NCI-H526 treated with DMSO at 0.1 percent for 48 hours (cell line): ENCODE measurements at regions not wholly inside any gene's neighbourhood (a gene's known extent, or its start where the extent isn't known, plus 50 kb on each side); places are given as distances from the start of the nearest gene placed in this dataset.
"Not testable (repeated sequence)": the region's sequence is repeated elsewhere in the genome, so short reads cannot be mapped to it uniquely, and the experiment has no call there.

Source experiments
- DNase-seq: peaks from one replicate; lab custom pipeline; 2025; lab: John Stamatoyannopoulos, UW

DNA sequence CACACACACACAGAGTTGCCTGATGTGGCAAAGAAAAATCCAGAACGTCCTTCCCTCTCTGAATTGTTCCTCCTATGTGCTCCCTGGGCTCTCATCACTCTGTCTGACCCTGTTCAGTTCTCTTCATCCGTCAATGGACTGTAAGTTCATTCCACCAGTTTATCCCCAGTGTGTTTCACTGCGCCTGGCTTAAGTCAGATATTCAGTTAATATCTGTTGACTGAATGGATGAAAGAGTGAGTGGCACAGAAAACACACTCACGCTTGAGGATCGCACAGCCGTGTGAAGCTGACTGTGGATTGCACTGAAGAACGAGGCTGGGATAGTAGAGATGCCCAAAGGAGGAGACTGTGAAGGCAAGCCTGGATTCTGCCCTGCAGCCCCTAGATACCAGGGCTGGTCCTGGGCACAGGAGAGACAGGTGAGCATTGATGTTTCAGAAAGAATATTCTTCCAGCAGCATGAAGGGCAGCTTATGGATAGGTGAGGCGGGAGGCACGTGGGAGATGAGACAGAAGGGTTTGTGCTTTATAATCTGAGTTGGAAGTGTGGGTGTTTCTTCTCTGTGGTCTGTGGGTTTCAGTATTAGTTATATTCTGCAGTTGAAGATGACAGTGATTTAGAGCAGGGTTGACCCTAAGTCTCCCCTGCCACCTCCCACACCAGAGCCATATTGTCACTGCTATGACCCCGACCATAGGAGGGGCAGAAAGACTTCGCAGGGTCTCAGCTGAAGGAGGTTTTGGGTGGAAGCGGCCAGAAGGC lies 129.9 kb downstream of the SOCS6 start:
- DNase-seq, result no peak

DNA sequence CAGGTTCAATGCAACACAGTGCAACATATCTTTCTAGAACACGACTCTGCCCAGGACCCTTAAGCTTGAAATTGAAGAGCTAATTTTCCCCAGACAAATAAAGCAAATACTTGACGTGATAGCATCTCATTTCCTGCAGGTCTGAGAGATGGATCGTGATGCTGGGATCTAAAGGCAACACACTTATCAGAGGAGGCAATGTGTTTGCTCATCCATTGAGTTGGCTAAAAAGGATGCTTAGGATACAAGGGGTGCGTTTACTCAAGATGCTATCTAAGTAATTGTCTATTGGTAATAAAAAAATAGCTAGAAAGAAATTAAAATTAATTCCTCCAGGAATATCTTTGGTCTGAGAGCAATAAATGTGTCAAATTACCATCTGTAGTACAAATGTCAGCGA lies 129.0 kb downstream of the SOCS6 start:
- DNase-seq, result no peak

DNA sequence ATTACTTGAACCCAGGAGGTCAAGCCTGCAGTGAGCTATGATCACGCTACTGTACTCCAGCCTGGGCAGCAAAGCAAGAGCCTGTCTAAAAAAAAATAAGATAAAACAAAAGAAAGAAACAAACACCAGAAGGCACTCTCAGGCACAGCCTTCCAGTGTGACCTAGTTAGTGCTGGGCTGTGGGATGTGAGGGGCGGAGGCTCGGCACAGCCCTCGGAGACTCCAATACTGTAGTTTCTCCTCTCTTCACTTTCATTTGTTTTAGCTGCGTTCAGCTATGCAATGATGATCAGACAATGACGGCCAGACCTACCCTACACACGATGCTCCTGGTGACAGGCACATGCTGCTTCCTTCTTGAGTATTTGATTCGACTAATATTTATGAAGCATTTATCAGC lies 127.7 kb downstream of the SOCS6 start:
- DNase-seq, result no peak

DNA sequence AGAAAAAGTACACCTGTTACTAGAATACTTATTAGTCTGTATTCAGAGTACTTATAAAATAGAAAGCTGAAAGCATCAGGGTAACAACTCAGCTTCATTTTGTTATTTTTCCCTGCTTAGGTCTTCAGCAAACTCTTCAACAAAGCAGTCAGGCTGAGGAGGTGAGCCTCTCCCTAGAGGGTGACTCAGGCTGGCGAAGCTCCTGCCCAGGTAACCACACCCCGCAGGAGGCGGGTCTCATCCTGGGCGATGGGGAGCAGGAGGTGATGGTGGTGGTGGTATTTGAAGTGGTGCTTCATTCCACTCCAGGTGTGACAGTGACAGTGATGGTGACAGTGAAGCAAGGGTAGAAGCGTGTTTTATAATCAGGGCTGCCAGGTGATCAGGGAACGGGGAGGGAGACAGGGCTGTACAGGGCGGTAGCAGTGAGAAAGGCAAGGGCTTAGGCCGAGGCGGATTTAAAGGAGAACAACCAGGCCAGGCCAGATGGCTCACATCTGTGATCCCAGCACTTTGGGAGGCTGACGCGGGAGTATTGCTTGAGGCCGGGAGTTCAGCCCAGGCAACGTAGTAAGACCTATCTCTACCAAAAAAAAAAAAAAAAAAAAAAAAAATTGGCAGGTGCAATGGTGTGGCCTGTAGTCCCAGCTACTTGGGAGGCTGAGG lies 127.1 kb downstream of the SOCS6 start:
- DNase-seq, result no peak

DNA sequence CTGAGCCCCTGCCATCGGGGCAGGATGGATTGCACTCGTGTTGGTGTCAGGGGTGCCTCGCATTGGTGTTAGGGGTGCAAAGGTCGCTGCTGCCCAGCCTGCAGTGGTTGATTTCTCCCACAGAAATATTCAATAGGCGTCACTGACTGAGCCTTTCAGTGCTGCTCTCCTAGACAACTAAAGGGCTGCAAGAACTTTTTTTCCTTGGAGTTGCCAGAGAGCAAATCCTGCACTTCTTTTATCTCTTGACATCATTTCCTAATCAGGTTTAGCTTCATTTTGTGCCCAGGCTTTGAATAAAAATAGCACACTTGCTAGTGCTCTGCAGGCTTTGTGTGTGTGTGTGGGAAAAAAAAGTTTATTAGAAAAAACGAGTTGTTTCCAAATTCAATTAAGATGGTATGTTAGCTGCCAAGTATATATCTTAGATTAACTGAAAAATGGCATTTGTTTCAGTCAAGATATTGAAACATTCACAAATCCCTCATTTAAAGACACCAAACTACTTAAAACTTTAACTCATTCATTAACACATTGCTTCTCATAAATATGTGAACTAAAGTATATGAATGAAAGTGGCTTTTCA lies 125.6 kb downstream of the SOCS6 start:
- DNase-seq, result no peak

DNA sequence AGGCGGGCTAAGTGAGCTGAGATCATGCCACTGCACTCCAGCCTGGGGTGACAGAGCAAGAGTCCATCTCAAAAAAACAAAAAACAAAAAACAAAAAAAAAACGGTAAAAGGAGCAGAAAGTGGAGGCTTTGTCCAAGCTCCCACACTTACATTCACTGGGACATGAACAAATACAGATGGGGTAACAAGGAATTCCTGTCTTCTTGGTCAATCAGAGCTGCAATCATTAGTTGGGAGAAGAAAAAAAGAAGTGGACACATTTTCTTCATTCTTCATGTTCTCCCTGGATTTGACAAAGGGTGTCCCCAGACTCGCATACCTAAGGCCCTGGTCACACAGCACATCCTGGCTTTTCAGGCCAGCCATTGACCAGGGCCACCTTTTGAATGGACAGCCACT lies 124.6 kb downstream of the SOCS6 start:
- no peak for DNase-seq

DNA sequence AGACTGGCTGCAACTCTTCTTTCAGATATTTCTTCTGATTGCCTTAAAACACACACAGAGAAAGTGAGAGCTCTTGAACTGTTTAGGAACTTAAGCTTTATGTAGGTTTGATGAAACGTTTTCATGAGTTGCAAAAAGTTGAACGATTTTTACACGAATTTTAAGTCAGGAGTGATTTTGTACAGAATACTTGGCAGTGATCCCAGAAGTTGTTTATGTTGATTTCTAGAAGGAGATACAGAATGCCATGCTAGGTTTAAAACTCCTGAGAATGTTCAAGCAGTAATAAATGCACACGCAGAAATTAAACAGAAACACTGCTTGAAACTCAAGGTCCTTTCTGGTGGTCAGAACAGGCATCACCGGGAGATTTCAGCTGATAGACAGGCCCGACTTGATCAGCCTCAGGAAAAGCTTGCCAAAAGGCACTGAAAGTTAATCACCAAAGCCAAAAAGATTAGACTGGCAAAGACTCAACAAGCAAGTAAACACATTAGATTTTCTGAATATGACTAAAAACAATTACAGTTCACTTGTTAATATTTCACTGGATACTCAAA lies 123.1 kb downstream of the SOCS6 start:
- no peak for DNase-seq

DNA sequence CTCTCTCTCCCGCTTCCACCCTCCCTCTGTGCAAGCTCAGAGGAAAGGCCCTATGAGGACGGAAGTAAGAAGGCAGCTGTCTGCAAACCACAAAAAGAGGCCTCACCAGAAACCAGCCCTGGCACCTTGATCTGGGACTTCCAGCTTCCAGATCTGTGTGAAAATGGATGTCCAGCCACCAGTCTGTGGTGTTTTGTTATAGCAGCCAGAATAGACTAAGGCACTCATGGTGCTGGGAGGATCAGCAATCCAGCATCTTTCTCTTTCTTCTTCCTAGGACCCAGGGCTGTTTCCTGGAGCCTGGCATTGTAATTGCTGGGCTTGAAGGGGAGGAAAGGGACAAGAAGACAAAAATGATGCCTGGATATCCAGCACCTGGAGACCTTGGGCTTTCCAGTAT lies 122.5 kb downstream of the SOCS6 start:
- no peak for DNase-seq

DNA sequence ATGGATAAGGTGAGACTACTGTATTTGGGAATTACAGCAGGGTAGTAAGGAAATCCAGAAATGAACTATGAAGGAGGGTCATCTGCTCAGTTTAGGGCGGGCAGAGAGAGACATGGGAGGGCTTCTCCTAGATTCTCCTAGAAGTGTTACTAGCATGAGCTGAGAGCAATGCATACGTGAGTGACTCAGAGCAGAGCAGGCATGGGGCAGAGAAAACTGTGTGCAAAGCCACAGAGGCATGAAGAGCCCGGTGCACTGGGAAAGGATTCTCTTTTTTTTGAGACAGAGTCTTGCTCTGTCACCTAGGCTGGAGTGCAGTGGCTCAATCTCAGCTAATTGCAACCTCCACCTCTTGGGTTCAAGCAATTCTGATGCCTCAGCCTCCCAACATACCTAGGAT lies 116.2 kb downstream of the SOCS6 start:
- DNase-seq, result no peak

DNA sequence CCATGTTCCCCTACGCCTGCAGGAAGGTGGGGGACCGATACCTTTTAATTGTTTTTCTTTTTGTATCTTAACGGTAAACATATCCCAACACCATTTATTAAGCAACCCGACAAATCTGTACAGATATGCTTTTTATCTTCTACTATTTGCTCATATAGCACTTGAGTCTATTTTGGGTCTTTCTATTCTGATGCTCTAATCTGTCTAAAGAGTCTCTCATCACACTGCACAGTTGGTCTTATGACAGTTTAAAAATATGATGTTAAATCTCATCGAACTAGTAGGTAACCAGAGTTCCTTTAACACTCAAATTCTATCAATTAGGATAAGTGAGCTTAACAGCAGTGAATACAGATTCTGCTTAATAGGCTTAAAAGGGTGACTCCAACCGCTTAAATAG lies 111.6 kb downstream of the SOCS6 start:
- no peak for DNase-seq

DNA sequence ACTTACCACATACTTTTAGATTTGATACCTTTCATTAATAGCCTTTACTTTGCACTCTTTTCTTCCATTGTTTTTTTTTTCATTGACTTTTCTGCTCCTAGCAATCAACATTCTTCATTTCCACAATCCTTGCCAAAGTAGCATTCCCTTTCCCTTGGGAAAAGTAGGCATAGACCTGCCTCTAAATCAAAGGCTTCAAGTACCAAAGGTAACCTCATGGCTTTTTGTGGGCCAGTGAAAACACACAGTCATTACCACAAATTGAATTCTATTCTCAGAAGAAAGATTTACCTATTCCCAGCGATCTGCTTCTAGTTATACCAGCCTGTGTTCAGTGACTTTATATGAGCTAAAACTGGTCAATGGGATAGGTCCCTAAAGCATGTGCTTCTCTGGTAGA lies 109.2 kb downstream of the SOCS6 start:
- no peak for DNase-seq

DNA sequence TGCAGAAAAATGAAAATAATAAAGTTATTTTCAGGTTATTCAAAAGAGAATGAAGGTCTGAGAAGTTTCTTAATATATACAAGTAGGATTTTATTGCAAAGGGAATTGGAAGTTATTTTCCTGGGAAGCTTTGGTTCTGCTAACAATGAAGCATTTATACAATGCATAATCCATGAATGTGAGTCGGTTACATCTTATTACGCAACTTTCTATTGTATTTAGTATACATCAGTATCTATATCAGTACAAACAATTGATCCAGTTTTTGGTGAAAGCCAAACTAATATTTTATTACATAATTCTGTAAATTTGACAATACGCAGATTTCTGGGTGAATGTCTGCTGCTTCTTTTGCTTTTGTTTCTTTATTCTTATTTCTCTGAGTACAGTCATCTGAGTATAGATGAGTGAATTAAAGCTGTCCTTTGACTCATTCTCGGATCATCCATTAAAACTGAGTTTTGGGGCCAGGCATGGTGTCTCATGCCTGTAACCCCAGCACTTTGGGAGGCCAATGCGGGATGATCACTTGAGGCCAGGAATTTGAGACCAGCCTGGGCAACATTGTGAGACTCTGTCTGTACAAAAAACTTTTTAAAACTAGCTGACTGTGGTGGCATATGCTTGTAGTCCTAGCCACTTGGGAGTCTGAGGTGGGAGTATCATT lies 108.5 kb downstream of the SOCS6 start:
- no peak for DNase-seq

DNA sequence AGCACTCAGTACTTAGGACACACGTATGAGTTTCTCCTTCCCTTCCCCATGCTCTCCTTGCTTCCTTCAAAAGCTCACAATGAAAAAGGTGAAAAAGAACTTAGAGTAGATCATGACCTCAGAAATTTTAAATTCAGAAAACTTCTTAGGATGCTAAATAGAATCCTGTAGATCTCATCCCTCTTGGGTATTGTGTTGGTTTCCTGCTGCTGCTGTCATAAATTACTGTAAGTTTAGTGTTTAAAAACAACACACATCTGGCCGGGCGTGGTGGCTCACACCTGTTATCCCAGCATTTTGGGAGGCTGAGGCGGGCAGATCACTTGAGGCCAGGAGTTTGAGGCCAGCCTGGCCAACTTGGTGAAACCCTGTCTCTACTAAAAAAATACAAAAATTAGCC lies 106.9 kb downstream of the SOCS6 start:
- not testable (repeated sequence) for DNase-seq

DNA sequence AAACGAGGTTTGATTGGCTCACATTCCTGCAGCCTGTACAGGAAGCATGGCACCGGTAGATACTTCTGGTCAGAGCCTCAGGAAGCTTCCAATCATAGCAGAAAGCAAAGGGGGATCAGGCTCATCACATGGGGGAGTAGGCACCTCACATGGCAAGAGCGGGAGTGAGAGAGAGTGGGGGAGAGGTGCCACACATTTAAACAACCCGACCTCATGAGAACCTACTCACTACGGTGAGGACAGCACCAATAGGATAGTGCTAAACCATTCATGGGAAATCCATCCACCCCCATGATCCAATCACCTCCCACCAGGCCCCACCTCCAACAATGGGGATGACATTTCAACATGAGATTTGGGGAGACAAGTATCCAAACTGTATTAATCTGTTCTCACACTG lies 105.8 kb downstream of the SOCS6 start:
- no peak for DNase-seq

DNA sequence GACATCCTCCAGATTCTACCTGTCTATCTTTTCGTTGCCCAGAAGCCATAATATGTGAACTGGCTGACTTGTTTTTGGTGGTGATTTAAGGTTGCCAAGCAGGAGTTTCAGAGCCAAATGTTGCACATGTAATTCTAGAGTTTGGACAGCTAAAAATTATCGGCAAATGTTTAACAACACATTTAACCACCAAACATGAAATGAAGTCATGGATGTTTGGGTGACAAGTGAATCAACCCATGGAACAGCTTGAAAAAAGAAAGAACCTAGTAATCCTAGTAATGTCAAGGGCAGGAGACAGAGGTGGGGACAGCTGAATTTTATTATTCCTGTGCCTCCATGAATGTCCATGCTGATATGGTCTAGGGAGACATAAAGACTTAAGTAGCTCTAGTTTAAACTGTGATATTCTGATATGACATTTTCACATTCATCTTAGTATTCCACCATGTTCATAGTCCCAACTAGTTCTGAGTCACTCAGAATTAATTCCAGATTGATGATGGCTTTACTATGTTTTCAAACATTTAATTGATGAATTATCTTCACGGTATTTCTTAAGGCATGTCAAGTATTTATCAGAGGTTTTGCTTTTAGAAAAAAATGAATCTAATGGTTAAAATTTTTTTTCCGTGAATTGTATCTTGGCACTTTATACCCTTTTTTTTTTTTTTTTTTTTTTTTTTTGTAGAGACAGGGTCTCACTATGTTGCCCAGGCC lies 101.7 kb downstream of the SOCS6 start:
- DNase-seq, result no peak

DNA sequence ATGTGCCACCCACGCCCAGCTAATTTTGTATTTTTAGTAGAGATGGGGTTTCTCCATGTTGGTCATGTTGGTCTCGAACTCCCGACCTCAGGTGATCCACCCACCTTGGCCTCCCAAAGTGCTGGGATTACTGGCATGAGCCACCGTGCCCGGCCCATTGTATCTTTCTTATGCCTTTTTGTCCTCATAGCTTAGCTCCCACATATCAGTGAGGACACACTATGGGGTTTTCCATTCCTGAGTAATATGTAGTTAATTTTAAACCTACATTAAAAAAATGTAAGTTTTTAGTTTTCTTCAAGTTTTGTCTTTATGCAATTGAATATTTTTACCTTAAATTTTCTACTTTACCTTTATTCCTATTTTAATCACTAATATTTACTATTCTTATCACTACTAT lies 100.2 kb downstream of the SOCS6 start:
- DNase-seq, result not testable (repeated sequence)

DNA sequence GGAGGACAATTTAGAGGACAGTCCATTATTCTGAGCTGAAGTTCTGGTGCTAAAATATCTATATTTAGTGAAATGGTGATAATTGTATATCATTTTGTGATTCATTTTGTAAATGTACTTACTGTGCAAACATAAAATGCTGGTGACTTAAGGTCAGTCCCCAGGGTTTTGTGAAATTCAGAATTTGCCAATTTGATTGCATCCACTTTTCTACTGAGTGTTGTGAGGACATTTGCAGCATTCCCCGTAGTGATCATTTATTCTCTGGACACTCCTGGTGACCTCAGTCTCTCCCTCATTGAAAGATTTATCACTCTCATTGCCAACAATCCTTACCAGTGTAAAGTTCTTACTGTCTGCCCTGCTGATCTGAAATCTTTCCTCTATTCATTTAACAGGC lies 98.2 kb downstream of the SOCS6 start:
- DNase-seq, result no peak

DNA sequence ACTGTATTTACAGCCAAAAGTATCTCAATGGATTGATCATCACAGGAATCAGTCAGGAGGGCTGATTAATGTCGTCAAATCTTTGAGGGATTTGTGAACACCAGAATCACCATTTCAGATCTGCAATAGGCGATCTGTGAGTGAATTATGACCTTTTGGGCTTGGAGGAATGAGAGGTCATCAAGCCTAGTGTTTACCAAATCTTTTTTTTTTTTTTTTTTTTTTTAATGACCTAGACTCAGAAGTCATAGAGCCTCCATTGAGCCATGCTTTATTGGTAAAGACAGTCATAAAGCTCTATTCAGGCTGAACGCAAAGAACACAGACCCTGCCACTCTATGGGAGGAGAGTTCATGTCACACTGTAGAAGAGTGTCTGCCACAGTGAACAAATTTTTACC lies 97.7 kb downstream of the SOCS6 start:
- DNase-seq, result no peak

DNA sequence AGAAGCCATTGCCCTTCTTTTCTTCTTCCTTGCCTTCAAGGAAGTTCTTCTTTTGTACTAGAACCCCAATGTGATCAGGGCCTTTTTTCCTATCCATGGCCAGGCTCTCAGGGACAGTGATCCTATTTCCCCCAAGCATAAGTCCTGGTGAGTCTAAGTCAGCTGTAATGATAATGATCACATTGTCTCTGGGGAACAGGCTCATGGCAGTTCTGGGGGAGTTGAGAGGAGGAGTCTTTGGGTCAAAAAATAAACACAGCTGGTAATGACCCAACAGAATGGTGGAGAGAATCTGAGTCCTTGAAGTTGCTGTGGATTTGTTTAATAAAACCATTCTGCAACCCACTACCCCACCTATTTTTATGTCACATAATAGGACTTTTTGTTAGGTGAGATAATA lies 96.6 kb downstream of the SOCS6 start:
- no peak for DNase-seq

DNA sequence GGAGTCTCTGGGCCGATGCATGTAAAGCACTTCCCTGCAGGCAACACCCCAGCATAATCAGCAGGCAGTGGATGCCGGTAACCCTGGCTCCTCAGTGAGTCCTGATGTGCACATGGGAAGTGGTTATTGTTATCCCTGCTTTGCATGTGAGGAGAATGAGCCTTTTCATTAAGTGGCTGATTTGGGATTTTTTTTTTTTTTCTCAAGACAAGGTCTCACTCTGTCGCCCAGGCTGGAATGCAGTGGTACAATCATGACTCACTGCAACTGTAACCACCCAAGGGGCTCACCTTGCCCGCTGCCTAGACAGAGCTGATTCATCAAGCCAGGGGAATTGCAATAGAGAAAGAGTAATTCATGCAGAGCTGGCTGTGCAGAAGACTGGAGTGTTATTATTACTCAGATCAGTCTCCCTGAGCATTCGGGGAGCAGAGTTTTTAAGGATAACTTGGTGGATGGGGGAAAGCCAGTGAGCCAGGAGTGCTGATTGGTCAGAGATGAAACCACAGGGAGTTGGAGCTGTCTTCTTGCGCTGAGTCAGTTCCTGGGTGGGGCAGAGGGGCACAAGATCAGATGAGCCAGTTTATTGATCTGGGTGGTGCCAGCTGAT lies 95.4 kb downstream of the SOCS6 start:
- DNase-seq, result peak; percentile 64

DNA sequence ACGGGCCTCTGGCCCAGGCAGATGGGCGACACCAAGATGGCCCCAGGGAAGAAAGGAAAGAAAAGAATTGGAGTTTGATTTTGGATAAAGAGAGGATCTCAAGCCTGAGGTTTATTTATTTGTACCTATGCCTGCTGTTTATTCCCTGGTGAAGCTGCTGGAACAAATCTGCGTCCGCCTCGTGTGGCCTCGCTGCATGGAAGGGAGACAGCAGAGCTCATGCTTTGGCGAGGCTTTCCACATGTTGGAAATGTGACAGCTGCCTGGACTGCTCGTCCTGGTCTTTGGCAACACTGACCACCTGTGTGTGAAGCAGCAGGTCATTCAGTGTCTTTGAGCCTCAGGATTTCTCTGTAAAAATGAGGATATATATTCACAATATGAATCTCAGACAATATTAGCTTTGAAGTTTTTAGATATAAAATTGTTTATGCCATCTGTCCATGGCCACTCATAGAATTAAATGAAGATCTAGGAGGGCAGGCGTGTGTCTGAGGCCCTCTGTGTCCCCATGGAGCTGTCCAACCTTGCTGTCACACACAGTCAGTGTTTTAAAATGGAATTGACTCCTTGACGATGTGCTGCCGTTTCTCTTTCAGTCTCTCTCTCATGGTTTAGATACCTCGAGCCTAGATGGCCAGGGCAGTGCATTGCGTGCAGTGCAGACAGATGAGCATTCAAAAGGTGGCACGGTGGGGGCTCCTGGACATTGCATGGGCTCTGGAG lies 94.3 kb downstream of the SOCS6 start:
- no peak for DNase-seq
